DMS 273 (cell line): ENCODE measurements at regions not wholly inside any gene's neighbourhood (a gene's known extent, or its start where the extent isn't known, plus 50 kb on each side); places are given as distances from the start of the nearest gene placed in this dataset.

Experiments used
- DNase-seq: peaks from one replicate; lab custom pipeline; 2025; ENCODE audit not compliant: unreplicated experiment; lab: John Stamatoyannopoulos, UW

DNA sequence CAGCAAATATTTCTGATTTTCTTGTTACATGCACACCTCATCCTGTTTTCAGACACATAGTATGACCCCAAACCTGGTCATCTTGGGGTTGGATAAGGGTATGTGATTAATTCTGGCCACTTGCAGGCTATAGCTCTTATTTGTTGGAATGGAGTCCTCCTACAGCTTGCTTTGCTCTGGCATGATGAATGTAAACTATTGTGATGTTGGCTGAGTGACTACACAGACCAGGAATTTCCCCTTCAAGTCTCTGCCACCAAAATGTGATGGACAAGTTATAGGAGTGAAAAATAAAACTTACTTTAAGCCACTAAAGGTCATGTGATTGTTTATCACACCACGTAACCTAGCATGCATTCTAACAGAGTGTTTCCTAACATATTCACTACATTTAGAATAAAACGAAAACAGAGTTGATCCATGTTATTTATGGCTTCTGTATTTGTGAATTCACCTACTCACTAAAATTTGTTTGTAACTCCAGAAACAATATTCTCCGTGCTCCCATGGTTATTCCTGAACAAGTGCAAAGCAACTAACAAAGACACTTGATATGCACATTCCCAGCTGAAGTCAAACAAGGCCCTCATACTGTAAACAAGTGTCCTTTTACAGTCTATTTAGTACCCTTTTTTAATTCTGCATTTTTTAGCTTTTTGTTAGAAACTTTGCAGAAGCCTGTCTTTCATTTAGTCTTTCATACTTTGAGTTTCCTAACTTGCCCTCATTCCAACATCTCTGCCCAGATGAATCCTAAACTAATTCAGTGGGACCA lies 599.2 kb upstream of the PCDH15 start:
- no peak for DNase-seq

DNA sequence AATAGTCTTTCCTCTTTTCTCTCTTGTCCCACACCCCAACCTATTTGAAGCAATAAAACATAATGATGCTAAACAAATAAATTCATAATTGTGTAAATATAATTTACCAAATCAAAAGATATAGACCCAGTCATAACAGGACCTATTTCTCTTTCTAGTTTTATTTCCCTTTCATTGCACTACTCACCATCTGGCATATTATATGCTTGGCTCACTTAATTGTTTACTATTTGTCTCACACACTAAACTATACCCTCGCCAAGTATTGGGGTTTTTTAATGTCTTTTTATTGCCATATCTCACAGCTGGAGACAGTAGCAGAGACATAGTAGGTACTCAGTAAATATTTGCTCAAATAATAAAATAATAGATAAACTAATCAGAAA lies 597.5 kb upstream of the PCDH15 start:
- no peak for DNase-seq

DNA sequence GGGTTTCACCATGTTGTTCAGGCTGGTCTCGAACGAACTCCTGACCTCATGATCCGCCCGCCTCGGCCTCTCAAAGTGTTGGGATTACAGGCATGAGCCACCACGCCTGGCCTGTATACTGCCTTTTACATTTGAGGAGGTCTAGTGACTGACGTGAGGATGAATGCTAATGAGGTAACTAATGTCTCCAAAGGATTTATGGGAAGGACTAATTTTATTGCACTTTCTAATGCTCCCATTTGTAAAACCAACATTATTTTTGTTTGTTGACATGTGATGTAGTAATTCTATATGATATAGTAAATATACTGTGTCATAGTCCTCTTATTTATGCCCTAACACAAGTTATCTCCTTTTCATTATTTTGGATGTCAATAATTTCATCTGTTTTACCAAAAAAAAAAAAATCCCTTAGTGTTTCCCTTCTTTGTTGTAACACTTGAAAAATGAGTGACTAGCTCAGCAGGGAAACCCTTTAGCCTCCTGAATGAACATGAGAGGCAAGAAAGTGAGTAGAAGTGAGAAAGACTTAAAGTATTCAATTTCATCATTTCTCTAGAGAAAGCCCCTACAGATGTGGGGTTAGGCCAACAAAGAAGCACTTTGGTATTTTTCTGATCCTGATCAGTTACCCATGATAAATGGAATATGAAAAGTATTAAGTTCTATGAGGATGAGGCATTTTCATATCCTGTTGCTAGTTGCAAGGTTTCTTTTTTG lies 596.9 kb upstream of the PCDH15 start:
- no peak for DNase-seq

DNA sequence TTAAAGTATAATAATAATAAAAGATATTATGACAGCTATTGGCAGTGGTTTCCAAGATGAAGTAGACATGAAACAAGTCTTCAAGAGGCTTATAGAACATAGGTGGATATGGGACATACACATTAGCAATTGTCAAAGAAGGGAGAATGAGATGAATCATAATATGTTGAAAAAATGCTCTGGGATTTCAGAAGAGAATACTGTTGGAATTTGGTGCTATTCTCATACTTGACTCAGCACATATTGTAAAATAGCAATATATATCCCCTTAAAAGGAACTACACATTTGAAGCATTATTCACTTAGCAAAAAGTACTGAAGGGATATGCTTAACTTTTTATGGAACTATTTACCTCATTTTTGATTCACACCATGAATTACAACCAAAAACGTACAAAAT lies 577.2 kb upstream of the PCDH15 start:
- DNase-seq: no peak

DNA sequence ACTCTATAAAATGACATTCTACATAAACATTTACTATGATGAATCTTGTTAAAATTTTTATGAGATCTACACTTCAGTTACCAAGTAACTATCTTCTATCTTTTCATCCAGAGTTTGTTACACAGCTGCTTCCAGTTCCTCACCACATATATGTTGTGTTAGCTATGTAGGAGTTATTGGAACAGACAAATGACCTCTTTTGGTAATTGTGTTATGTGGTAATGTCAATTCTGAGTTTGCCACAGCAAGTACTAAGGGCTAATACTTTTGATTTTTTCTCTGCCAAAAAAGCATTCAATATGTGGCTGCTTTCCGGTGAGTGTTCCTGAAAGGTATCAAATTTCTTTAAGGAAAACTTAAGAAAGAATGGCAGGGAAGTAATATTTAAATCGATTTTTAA lies 573.9 kb upstream of the PCDH15 start:
- no peak for DNase-seq

DNA sequence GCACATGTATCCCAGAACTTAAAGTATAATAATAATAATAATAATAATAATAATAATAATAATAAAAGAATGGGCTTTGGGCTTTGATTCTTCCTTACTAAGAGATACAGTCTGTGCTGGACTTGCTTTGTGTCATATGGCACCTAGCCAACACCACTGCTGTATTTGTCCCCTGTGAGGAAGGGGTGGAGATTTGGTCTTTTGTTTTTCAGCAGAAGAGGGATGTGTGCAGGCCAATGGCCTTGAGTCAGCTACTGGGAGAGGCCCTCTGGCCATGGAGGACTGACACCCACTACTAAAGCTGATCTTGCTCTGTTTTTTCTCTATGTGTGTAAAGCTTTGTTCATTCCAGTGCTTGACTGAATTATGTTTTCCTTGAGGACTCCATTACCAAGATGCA lies 573.0 kb upstream of the PCDH15 start:
- DNase-seq: no peak

DNA sequence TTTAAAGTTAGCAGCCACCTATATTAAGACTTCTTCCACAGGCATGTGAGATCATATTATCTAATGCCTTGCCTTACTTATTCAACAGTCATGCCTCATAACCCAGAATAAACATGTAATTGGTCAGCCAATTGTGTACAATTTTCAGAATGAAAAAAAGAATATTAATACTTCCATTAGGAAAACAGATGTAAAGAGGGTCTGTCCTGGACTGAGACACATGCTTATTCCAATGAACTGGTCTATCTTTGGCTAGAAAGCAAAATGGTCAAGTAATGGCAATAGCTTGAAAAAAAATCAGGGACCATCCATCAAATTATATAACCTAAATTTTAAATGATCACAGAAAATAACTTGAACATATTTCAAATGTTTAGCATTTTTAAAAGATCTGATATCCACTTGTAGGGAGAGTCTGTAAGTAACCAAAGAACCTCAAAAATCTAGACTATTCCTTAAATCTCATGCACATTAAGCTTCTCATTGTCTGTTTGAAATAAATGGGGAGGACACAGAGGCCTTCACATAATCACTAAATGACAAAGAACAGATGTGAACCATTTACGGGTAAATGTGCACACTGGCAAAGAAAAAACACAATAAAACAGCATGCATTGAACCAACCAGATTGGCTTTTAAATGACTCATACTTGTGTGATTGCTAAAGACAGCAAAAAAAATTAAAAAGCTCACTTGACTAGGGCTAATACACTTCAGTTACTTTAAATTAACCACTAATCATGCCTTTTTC lies 568.8 kb upstream of the PCDH15 start:
- DNase-seq: no peak

DNA sequence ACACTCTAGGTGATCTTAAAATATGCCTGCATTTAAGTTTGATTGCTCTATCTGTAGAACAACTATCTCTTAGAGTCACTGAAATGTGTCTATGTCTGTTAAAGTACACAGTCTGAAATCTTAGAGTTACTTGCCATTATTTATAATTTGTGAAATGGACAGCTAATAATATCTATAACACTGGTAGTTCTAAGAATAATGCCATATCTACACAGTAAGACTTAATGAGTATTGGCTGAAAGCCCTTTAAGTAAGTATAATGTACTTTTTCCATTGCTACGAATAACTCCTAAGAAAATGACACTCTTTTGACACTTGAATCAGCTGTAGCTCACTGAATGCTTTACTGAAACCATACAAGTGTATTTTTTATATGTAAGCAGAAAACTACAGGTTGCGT lies 567.4 kb upstream of the PCDH15 start:
- DNase-seq: no peak

DNA sequence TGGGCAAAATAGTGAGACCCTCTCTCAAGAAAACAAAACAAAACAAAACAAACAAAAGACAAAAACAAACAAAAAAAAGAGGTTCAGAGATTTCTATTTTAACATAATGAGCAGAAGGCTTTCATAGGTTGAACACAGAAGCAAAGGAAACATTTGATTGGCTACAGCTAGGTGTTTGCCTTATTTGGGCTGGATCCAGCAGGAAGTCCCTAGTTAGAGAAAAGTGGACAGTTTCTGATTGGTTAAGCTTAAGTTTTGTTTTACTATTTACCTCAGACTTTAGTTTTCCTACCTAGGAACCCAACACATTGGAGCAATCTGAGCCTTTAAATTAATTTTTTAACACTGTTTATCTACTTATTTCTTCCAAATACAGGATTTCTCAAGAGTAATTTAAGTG lies 566.5 kb upstream of the PCDH15 start:
- no peak for DNase-seq

DNA sequence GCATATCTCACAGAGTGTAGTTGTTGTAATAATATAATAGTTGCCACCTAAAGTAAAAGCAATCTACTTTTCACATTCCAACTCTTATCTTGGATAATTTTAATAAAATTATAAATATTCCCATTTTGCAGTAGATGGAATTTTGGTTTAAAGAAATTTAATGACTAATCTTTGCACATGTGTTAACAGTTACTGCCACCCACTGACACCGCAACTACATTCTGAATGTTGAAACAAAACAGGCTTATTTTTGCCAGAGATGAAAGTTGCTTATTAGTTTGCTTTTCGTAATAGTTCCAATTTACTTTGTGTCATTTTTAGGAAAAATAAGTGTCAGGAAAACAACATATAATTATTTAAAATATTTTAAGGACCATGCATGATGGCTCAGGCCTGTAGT lies 557.5 kb upstream of the PCDH15 start:
- DNase-seq: no peak

DNA sequence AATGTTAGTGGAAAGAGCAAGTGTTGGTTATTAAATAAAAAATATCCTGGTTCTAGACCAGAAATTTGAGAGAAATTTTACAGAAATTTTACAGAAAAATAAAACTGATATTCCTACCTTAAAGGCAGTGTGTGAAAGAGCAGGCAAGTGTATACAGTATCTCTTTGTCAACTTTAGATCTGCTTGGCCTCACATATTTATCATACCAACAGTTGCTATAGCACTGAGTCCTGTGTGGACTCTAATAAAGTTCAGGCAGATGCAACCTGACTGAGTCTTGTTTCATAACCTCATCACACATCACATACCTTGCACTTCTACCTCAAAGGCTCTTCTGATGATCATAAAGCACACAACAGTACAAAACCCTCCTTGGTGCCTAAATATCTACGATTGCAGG lies 552.4 kb upstream of the PCDH15 start:
- no peak for DNase-seq

DNA sequence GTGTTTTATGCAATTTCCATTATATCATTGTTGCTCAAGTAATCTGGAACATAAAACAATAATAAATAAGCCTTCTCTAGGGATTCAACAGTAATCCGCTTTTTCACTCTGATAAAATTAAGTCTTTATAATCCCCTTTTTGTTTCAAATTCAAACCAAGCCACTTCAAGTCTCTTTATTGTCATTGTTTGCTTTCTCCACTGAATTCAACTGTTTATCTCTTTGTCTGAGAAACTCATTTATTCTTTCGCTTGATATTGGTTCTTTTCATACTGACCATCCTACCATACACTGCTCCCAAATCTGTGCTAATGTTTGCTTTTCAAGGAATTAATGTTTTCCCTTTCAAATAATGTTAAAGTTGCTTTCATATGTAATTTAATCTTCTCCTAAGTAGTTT lies 550.4 kb upstream of the PCDH15 start:
- no peak for DNase-seq

DNA sequence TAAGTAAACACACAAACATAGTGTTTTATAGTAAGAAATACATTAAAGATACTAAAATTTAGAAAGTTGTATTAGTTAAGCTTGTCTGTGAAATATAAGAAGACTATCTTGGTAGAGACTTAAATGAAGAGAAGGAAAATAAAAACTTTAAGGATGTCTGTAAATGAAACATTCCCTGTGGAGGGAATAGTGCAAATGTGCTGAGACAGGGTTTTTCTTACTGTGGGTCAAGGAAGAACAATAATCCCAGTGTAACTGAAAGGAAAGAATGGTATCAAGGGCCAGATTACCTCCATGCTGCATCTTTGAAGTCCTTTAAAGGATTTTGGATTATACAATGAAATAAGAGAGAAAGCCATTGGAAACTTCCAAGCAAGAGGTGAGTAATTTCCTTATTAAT lies 547.5 kb upstream of the PCDH15 start:
- DNase-seq: no peak

DNA sequence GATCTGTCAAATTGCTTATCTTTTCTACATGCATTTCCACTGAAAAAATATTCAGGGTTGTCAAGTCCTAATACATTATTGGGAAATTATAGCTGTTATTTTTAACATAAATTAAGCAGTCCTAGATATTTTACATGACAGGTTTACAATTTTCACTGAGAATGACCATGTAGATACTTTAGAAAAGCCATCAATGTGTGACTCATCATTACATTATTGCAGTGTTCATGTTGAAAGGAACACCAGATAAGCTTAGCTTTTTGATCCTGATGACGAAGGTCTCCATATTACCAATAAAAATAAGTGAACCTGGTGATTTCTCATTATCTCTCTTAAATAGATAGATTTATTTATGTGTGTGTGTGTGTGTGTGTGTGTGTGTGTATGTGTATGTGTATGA lies 529.5 kb upstream of the PCDH15 start:
- DNase-seq: no peak

DNA sequence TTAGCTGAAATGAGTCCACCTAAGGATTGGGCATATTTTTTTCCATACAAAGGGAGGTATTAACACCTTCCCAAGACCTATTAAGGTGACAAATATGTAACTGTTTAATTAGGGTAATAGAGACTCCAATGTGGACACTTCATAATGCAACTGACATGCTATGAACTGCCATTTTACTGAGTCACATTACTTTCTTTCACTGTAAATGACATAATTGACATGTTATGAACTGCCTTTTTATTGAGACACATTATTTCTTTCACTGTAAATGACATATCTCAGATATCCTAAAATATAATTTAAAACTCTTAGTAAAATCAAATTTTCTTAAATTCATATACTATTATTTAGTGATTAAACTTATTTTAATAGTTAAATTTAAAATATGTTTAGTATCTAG lies 528.8 kb upstream of the PCDH15 start:
- DNase-seq: no peak

DNA sequence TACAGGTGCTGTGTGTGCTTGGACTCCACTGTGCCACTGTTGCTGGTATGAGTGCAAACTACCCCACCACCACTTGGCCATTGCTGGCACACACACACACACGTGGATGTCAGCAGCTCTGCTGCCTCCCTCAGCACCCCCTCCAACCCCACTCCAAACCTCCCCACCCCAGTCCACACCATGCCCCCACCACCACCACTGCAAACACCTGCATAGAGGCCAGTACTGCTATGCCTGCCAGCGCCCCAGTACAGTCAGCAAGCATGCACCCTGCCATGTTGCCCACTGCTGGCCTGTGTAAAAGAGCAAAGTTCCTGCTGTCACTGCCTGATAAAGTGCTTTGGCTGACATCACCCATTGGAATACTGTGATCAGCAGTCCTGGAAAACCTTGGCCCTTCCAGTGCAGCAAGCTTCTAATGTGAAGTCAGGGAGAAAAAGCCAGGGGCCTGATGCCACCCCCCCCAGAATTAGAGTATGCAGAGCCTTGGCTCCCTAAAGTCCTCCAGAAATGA lies 519.2 kb upstream of the PCDH15 start:
- no peak for DNase-seq

DNA sequence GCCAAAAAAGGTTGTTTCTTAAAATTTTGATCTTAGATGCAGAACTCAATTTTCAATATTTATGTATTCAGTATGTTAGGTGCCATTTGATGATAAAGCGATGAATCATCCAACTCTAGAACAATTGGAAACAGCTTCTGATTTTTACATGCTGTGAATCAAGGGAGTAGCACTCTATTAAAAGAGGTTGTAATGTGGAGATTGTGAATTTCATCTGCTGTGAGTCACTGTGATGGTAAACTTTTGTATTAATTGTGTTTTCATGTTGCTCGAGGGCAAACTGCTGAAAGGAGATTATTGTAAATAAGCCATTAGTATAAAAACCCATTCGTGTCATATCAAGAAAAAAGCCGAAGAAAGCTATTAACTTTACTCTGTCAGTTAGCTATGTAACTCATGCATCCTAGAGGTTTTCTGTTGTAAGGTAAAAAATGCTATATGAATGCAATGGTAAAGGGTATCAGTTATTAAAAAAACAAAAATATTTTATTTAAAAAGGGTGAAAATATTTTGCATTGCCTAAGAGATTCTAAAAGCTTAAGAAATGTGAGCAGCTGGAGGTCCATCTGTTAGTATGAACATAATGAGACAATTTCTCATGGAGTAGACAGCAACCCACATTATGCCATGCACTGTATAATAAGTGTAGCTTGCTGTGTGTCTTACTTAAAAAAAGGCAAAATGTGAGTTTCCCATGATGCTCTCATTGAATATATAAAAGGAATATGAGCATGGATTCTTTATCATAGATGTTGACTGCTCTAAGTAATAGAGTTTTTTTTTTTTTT lies 511.0 kb upstream of the PCDH15 start:
- DNase-seq: no peak

DNA sequence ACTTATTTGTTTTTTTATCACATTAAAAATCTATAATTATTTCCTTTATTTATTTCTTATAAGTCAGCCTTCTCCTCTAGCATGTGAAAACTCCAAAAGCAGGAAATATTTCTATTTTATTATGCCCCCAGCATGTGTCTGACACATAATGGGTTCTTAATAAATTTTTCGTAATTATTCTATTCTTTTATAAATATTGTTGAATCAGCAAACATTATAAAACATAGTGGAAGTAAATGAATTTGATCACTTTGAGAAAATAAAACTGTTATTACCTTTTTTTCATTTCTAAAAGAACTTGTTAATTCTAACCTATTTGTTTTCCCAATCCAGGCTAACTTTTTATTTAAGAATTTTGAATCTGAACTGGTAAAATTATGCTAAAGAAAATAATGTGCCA lies 509.1 kb upstream of the PCDH15 start:
- no peak for DNase-seq

DNA sequence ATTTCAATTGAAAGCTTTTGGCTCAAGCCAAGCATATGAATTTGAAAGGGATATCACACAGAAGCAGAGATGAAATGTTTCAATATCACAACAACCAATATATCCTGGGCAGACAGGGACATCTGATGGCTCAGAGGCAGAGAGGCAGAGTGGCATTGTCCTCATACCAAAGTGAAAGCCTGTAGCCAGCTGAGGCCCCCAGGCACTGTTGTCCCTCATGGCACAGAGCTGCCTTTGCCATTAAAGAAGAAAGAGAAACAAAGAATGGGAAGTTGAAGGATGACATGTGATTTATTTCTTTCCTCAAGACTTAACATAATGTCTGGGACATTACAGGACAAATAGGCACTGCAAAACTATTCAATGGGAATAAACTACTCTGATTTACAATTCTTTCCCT lies 504.3 kb upstream of the PCDH15 start:
- DNase-seq: no peak

DNA sequence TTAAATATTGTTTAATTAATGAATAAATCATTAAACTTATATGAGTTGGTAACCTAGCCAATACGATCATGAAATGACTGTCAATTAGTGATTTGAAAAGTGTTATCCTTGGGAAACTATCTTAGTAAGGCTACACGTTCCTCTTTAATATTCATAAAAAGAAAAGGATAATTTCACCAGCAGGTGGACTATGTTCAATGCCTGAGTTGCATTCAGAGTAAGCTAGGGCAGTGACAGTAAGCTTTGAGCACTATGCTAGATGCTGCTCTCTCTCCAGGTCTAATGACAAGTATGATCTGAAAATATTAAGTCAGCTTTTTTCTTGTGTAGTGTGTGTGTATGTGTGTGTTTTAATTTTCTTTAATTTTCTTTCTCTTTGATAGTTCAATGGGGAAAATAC lies 486.3 kb upstream of the PCDH15 start:
- DNase-seq: peak; percentile 0

DNA sequence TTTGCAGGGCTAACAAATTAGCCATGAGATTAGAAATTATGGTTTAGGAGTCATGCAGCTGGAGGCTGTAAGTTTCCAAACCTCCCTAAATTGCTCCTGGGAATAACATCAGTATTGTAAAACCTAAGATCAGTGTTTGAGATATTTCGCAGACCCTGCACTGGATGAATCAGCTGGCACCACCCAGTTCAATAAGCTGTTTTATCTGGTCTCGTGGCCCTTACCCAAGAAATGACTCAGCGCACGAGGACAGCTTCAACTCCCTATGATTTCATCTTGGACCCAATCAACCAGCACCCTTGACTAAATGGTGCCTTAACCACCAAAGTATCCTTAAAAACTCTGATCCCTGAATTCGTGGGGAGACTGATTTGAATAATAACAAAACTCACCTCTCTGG lies 482.0 kb upstream of the PCDH15 start:
- DNase-seq: no peak
